ENCODE measurements at regions not wholly inside any gene's neighbourhood (a gene's known extent, or its start where the extent isn't known, plus 50 kb on each side); places are given as distances from the start of the nearest gene placed in this dataset.

GRCh38 chr5:6920628-6921256 is 207.5 kb downstream of the TENT4A start:
- TF ChIP-seq CTCF (IDR thresholded peaks at IDR 0.05; ENCODE audit: insufficient read depth, low read length, poor library complexity, severe bottlenecking) = no peak
- TF ChIP-seq EZH2phosphoT487 (conservative IDR thresholded peaks at IDR 0.05; ENCODE audit: low read length) = no peak

Data from SU-DHL-6 (cell line).